ENCODE measurements at regions not wholly inside any gene's neighbourhood (a gene's known extent, or its start where the extent isn't known, plus 50 kb on each side); places are given as distances from the start of the nearest gene placed in this dataset.

DNA sequence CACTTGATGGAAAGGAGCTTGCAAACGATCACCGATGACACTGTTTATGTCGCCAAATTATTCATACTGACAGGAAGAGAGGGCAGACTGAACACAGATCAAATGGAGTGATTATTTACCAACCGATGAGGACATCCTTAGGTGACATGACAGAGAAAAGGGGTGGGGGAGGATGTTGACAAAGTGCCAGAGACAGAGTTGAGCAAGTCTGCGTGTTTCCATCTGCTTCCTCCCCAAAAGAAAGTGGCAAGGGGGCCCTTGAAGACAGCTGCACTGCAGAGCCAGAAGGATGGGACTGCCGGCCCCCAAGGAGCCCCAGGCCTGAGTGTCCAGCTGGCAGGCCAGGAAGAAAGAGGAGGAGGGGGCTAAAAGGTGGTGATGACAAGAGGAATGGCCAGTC is 191.0 kb upstream of the RPL38 start:
- DNase-seq (ENCODE audit: low spot score), result no peak

DNA sequence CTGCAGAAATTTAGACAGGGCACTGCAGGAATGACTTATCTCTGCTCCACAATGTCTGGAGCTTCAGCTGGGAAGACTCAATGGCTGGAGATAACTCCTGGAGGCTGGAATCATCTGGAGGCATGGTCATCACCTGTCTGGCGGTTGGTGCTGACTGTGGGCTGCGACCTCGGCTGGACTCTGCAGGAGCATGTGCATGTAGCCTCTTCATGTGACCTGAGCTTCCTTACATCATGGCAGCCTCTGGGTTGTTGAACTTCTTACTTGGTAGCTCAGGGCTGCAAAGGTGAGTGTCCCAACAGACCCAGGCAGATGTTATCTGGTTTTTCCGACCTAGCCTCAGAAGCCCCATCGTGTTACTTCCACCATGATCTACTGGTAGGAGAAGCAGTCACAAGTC is 188.2 kb upstream of the RPL38 start:
- DNase-seq (ENCODE audit: low spot score), result no peak

DNA sequence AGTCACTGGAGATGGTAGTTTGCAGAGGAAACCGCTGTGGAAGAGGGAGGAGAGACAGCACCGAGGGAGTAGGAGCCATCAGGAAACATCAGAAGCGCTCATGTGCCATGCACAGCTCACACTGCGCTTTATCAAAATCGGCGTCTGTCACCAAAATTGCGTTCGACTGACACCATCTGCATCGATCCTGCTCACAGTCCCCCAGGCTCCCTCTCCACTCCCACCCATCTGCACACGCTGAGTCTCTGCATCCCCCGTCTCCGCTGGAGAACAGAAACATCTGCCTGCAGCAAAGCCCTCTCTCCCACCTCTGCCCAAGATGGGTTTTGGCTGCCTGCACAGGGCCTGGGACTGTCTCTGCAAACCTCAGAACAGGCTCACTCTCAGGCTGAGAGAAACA is 187.5 kb upstream of the RPL38 start:
- no peak for DNase-seq (ENCODE audit: low spot score)

DNA sequence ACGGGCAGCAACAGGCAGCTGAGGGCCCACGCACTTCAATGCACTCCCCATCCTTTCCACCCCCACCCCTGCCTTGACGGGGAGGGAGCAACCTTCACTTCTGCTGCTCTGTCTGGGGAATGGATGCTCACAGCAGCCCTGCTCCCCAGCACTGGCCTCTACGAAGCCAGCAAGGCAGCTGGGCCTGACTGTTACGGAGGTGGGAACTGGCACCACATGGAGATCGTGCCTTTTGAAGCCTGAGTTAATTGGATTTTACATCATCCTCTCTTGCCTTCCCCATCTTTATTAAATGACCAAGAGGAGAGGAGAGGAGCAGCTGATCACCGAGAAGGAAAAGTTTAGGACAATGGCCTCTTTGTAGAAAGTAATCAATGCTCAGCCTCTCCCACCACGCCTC is 187.0 kb upstream of the RPL38 start:
- DNase-seq (ENCODE audit: low spot score), result no peak

DNA sequence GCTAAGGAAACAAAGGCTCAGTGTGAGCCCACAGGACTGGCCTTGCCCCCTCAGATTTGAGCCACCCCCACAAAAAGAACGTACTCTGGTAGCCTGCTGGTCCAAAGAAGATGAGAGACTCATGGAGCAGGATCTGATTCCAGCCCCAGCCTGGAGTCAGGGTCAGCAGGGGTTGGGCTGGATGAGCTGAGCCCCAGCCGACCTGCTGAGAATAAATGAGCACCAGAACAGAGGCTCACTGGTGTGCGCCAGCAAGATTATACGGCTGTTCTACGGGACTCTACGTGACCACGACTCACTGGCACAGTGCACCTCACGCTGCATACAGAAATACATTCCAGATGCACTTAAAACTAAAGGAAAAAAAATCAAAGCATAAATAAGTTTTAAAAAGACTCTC is 186.0 kb upstream of the RPL38 start:
- no peak for DNase-seq (ENCODE audit: low spot score)

DNA sequence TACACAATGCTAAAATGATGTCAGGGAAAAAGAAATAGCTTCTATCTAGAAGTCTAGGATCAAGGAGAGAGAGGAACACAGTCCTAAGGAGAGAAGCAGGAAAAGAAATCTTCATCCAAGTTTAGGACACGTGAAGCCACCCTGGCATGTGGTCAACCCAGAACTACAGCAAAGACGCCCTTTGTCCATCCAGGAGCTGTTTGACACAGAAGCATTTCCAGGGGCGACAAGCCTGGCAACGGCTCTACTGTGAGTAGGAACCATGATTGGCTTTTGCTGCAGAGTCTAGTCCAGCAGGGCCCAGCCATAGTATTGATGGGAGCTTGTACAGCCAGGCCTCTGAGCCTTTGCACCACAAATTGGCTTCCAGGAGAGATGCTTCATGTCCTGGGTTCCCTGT is 185.4 kb upstream of the RPL38 start:
- no peak for DNase-seq (ENCODE audit: low spot score)

DNA sequence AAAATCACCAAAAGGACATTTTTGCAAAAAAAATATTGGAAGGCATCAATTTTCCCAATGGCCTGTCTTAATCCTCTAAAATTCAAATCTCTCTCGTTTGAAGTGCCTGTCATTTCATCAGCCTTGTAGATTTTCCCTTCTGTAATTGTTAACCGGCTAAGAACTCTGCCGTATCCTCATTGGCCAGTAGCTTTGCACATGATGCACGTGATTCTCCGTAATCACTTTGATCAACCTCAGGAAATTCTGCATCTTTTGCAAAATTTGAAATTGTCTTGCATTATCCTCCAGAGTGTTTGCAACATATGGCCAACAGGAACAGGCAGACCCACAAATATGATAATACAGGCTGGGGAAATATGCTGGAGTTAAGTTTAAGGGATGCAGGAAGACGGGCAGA is 184.2 kb upstream of the RPL38 start:
- no peak for DNase-seq (ENCODE audit: low spot score)

DNA sequence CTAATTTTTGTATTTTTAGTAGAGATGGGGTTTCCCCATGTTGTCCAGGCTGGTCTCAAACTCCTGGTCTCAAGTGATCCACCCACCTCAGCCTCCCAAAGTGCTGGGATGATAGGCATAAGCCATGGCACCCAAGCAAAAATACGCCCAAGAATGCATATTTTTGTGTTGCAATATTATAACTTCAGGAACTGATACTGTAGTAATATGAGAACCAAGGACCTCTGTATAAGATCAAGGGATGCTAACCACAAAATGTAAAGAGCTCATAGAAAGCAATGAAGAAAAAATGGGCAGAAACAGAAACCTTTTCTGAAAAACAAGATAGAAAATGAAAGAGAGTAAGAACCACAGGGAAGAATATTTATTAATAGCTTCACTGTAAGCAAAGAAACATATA is 183.6 kb upstream of the RPL38 start:
- DNase-seq (ENCODE audit: low spot score), result no peak

DNA sequence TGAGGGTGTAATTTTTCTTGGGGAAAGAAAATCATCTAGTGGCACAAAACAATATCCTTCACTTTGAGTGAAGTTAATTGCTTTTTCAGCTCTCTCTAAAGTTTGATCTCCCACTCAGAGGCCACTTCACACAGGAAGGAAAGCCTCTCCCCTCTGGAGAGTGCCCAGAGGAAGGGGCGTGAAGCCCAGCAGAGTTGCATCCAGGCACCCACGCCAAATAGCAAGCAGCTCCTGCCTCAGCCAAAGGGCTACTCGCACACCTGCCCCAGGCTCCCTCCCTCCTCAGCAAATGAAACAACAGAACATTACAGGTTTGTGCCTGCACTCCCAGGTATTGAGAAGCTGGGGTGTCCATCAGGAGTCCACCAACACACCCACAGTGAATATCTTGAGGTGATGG is 183.0 kb upstream of the RPL38 start:
- no peak for DNase-seq (ENCODE audit: low spot score)

DNA sequence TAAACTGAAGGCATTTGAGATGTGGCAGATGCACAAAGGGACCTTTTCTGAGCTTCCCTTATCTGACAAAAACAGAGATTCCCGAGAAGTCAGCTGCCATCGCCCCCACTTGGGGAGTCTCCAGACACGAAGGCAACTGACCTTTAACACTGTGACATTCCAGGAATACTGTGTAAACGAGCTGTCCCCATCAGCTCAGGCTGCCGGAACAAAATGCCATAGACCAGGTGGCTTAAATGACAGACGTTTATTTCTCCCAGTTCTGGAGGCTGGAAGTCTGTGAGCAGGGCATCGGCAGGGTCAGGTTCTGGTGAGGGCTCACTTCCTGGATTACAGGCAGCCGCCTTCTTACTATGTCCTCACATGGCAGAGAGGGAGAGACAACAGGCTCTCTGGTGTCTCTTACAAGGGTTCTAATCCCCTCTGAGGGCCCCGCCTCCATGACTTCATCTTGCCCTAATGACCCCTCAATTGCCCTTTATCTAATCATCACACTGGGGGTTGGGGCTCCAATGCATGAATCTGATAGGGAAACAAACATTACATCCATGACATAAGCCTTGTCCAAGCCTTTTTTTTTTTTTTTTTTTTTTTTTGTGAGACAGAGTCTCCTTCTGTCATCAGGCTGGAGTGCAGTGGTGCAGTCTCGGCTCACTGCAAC is 178.5 kb upstream of the RPL38 start:
- no peak for DNase-seq (ENCODE audit: low spot score)

DNA sequence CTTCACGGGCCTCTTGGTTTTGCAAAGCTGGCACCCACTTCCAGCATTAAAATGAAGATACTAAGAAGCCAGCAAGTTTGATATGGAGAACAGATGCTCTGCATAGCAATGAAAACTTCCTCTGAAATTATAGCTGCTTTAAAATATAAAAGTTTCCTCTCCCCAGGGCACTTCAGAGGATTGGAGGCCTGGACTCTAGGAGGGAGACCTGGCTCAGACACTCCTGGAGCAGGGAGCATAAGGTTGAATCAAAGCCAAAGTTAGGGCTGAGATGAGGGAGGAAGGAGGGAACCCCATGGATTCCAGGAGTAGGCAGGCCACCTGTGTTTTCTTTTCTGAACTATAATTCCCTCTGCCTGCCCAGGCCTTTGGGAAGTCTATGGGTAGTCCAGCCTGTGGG is 176.0 kb upstream of the RPL38 start:
- no peak for DNase-seq (ENCODE audit: low spot score)

DNA sequence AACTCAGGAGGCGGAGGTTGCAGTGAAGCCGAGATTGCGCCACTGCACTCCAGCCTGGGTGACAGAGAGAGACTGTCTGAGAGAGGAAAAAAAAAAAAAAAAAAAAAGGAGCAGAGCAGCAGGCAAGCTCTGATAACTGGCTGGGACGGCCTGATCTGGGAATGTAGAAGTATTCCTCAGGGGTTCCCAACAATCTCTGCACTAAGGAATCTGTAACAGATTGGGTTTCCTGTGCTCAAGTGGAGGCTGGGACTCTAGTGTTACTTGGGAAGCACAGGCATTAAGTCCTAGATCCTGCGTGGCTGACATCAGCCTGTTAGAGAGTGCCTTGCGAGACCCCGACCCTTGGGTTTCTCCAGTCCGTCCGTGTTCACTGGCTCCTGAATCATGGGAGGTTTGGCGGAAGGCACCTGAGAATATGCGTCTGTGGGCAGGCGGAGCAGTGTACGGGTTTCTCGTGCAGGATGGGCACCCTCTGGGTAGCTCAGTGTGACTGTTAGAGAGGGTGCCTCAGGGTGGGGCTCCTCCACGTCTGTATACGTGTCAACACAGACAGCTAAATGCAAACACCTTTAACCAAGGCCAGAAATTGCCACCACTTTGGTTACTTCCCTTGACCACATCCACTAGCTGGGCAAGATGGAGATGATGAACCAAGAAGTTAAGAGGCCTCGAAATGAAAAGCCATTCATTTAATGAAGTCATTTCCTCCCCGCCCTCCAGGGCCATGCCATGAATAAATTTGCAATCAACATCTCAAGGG is 174.9 kb upstream of the RPL38 start:
- no peak for DNase-seq (ENCODE audit: low spot score)

DNA sequence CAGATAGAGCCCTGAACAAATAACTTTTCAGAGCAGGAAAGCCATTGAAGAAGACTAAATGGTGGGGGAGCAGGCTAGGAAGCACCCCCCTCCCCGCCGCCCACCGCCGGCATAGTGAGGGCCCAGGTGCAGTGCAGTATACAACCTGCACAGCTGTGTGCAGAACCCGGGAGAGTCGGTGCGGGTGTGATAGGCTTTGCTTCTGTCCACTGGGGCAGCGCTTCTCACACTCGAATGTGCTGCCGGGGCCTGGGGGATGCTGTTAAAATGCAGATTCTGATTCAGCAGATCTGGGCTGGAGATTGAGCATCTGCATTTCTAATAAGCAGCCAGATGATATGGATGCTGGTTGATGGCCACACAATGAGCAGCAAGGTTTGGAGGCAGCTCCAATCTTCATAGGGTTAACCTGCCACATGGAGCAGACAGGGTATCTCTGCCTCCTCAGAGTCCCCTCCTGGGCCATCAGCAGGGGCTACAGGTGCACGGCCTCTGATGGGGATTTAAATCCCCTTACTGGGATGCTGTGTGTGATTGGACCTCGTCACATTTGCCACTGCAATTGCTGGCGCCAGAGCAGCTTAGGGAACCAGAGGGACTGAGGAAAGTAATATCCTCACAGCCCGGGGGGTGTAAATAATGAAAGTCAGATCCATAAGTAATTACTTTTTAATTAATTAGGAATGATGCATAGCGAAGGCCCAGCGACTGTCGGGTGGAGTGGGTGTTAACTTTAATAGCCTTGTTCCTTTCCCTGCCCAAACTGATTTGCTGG is 172.0 kb upstream of the RPL38 start:
- no peak for DNase-seq (ENCODE audit: low spot score)

DNA sequence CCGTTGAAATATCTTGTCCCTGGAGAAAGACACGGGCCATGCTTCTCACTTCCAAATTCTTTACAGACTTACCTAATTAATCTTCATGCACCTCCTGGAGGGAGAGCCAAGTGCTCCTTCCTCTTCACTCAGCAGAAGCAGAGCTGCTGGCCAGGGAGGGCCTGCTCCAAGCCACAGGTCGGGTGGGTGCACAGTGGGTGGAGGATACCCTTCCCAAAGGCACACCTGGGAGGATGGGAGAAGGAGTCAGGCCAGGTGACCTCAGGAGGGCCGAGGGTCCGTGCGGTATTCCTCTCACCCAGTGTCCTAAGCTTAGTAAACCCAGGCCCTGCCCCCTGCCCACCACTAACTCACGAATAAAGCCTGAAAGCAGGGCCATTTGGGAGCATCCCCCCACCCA is 171.3 kb upstream of the RPL38 start:
- DNase-seq (ENCODE audit: low spot score), result no peak

DNA sequence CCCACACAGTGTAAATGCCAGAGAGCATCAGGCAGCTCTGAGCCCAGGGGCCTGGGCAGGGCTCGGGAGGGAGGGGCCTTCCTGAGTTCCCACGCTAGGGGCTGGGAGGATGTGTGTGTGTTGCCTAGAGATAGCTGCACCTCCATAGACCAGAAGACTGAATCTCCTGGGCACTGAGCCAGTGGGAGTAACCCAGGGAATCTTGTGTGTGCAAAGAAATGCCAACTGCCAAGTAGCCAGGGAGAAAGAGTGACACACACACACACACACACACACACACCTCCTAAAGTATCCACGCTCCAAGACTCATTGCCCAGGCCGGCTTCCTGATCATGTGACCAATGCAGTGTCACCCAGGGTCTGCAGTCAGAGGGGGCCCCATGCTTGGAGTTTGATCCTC is 166.2 kb upstream of the RPL38 start:
- DNase-seq (ENCODE audit: low spot score), result no peak

DNA sequence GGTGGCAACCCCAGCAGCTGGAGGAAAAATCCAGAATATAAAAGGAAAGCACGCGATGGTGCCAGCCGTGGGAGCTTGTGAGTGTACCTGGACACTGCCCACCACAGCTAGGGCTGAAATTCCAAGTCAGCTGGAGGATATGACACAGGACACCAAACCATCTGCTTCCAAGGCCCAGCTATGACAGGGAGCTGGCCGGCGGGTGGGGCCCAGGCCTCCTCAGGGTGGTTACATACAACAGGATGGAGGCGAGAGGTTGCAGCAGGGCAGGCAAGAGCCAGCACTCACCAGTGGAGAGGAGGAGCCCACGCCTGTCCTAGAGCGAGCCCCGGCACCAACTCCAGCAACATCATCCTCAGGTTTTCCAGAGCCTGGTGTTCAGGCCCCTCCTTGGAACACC is 163.2 kb upstream of the RPL38 start:
- DNase-seq (ENCODE audit: low spot score), result no peak

DNA sequence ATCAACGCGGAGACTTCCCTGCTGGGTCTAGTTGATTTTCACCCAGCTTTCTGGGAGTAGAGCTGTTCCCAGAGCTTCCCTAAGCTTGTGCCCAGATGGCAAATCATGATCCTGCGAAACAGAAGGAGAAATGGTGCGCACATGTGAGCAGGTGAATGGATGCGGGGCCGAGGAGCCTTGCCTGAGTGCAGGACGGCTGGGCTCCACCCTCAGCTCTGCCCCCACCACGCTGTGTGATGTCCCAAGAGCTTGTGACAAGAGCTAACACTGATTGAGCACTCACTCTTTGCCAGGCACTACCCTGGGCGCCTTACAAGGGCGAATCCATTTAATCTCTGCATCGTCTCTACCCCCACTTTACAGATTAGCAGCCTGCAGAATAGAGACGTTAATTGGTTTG is 162.7 kb upstream of the RPL38 start:
- no peak for DNase-seq (ENCODE audit: low spot score)

DNA sequence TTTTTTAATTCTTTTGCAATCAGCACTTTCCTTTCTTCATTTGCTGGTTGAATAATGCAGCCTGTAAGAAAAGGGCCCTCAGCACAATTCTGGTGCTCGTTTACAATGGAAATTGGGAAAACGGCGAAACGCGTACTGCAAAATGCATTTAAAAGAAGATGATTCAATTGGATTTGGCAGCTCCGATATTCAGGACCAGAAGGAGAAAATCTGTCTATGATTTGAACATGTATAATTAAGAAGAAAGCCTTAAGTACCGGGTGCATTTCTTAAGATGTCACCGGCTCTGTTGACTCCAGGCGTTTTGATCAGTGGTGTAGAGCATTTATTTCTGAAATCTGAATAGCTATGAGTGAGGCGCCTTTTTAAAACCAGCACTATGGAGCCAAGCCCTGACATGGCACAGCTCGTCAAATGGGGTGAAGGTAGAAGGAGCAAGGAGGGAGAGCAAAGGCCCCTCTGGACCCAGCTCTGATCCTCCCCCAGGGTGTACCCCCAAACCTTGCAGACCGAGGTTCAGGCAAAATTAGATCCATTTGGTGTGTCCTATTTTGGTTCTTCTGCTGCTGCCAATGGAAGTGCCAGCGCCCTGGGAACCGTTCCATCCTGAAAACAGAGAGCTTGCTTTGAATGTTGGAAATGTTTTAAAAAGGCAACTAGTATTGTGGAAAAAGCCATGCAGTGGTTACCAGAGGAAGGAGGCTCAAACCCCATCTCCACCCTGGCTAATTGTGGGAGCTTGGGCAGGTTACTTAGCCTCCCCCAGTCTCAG is 161.4 kb upstream of the RPL38 start:
- DNase-seq (ENCODE audit: low spot score), result no peak

DNA sequence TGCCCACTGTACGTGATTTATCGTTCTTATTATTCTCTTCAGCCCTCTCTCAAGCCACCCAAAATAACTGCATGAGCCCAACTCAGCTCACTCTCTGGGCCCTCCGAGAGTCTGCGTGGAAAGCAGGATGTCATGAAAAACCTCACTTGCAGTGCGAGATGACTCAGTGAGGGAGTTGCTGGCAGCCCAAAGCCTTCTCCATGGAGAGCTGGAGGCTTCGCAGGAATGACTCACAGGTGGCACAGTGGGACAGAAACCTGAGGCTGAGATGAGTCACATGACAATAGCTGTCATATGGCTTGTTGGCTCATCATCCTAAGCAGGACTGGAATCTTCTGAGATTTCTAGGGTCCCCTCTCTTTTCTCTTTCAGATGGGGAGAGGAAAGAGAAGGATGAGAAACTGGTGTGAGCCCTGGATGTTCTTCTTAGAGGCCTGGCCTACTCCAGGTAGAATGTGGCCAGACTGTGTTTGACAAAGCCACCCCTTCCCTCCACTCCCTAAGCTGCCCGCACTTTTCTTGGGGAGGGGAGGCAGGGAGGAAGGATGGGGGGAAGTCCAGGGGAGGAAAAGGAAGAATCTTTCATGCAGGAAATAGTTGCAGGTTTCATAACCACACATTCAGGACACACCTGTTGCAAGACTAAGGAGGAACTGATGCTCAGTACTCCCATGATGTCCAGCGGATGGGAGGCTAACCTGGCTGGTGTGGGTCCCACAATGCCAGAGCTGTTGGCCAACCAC is 160.6 kb upstream of the RPL38 start:
- DNase-seq (ENCODE audit: low spot score), result peak; percentile 63

DNA sequence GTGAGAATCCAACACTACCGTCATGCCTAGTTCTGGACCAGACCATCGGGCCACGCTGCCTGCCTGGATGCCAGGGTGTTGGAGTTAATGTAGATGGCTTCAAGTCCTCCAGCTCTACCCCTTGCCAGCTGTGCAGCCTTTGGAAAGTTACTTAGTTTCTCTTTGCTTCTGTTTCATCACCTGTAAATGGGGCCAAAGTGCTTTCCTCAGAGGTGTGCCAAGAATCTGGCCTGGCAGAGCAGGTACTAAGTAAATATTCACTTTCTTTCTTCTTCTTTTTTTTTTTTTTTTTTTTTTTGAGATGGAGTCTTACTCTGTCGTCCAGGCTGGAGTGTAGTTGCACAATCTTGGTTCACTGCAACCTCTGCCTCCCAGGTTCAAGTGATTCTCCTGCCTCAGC is 159.5 kb upstream of the RPL38 start:
- DNase-seq (ENCODE audit: low spot score), result no peak

DNA sequence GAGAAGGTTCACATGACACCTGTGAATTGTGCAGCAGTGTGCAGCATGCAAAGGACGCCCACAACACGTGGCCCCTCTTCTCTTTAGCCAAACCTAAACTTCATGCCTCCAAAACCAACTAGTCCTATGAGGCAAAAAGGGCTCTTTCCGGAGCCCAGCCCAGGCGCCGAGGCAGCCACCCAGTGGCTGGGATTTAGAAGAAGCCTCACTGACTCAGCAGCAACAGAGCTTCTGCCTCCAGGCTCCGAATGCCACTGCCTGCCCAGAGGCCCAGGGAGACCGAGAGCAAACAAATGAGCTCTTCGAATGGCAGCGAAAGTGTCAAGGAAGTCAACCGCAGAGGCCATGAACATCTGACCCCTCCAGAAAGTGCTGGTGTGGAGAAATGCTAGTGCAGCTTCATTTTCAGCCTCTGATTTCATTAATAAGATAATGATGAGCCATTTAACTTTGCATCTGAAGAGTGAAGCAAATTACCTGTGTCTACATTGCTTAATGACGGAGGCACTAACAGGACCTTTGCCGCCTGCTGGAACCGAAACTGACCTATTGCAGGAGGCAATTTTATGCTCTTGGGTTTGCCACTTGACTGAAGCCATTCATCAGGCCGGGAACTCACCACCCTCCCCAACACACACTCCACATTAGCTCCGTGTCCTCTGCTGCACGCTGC is 157.7 kb upstream of the RPL38 start:
- DNase-seq (ENCODE audit: low spot score), result no peak
